ENCODE measurements at regions not wholly inside any gene's neighbourhood (a gene's known extent, or its start where the extent isn't known, plus 50 kb on each side); places are given as distances from the start of the nearest gene placed in this dataset.
"Not testable (repeated sequence)": the region's sequence is repeated elsewhere in the genome, so short reads cannot be mapped to it uniquely, and the experiment has no call there.

- DNase-seq = no peak
These were observed 229.8 kb downstream of the VAPA start for GRCh38 chr18:10143596-10143995.

- no peak for DNase-seq
These were observed 231.7 kb downstream of the VAPA start for GRCh38 chr18:10145546-10145945.

GRCh38 chr18:10147226-10147625 is 233.4 kb downstream of the VAPA start:
- no peak for DNase-seq

GRCh38 chr18:10147752-10148151 is 233.9 kb downstream of the VAPA start:
- no peak for DNase-seq

GRCh38 chr18:10148189-10148929 is 234.5 kb downstream of the VAPA start:
- no peak for DNase-seq

GRCh38 chr18:10149768-10150556 is 236.1 kb downstream of the VAPA start:
- DNase-seq = no peak

- not testable (repeated sequence) for DNase-seq
These were observed 236.8 kb downstream of the VAPA start for GRCh38 chr18:10150576-10150975.

- DNase-seq = no peak
These were observed 238.7 kb downstream of the VAPA start for GRCh38 chr18:10152475-10152874.

GRCh38 chr18:10153924-10154752 is 240.3 kb downstream of the VAPA start:
- DNase-seq = no peak

- DNase-seq = no peak
These were observed 243.9 kb downstream of the VAPA start for GRCh38 chr18:10157706-10158105.

- no peak for DNase-seq
These were observed 246.4 kb downstream of the VAPA start for GRCh38 chr18:10160251-10160650.

- DNase-seq = no peak
These were observed 247.5 kb downstream of the VAPA start for GRCh38 chr18:10161315-10161714.

- DNase-seq = no peak
These were observed 248.5 kb downstream of the VAPA start for GRCh38 chr18:10162340-10162739.

- DNase-seq = no peak
These were observed 250.7 kb downstream of the VAPA start for GRCh38 chr18:10164271-10165071.

- no peak for DNase-seq
These were observed 252.5 kb downstream of the VAPA start for GRCh38 chr18:10166164-10166807.

GRCh38 chr18:10167759-10168158 is 253.9 kb downstream of the VAPA start:
- no peak for DNase-seq

- no peak for DNase-seq
These were observed 254.7 kb downstream of the VAPA start for GRCh38 chr18:10168477-10168876.

GRCh38 chr18:10169064-10169562 is 255.3 kb downstream of the VAPA start:
- DNase-seq = no peak

GRCh38 chr18:10169814-10170213 is 256.0 kb downstream of the VAPA start:
- DNase-seq = no peak

GRCh38 chr18:10170375-10170774 is 256.6 kb downstream of the VAPA start:
- no peak for DNase-seq

- not testable (repeated sequence) for DNase-seq
These were observed 261.5 kb downstream of the VAPA start for GRCh38 chr18:10175333-10175732.

GRCh38 chr18:10179326-10179725 is 265.5 kb downstream of the VAPA start:
- not testable (repeated sequence) for DNase-seq

Measured in effector CD8-positive, alpha-beta T cell (primary cell).